ENCODE measurements at regions not wholly inside any gene's neighbourhood (a gene's known extent, or its start where the extent isn't known, plus 50 kb on each side); places are given as distances from the start of the nearest gene placed in this dataset.
"Not testable (repeated sequence)": the region's sequence is repeated elsewhere in the genome, so short reads cannot be mapped to it uniquely, and the experiment has no call there.

DNA sequence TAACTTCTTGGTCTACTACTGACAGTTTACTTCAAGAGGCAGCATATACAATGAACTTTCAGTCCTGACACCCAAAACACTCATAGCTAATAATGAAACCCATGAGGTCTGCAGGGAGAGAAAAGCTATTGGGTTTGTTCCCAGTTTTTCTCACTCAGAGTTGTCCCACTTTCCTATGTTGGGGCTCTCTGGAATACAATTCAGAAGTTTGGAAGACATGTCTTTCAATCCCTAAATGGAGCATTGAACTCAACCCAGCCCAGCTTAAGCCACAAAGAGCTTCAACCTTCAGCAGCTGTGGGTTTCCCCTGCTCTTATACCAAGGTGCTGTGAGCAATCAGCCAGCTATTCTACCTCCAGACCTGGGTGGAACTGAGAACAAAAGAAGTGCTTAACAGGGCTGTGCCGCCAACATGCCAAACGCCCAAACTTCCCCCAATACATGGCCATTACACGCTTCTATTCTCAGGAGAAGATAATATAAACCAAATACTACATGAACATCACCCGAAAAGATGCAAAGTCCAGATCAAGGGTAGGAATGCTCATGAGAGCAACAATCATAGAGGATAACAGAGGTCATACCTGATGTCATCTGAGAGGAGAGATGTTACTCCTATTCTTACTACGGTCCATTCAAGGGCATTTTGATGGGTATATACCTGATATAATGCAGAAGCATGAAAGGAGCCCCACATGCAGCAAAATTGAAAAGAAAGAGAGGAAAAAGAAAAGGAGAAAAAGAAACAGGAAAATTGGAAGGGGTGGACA is 131.2 kb upstream of the TGFBR2 start:
- Histone ChIP-seq H3K27me3 (ENCODE audit: control insufficient read depth, insufficient read depth, low read length) (no peaks in the 10 kb centered on the region), H3K4me3 (ENCODE audit: low read depth, low read length) (no peak overlapping the region), H3K36me3 (ENCODE audit: control insufficient read depth, insufficient read depth, low read length) (no peaks in the 10 kb centered on the region)
- DNase-seq (ENCODE audit: low read depth) = no peak
- TF ChIP-seq, protein P1, sequence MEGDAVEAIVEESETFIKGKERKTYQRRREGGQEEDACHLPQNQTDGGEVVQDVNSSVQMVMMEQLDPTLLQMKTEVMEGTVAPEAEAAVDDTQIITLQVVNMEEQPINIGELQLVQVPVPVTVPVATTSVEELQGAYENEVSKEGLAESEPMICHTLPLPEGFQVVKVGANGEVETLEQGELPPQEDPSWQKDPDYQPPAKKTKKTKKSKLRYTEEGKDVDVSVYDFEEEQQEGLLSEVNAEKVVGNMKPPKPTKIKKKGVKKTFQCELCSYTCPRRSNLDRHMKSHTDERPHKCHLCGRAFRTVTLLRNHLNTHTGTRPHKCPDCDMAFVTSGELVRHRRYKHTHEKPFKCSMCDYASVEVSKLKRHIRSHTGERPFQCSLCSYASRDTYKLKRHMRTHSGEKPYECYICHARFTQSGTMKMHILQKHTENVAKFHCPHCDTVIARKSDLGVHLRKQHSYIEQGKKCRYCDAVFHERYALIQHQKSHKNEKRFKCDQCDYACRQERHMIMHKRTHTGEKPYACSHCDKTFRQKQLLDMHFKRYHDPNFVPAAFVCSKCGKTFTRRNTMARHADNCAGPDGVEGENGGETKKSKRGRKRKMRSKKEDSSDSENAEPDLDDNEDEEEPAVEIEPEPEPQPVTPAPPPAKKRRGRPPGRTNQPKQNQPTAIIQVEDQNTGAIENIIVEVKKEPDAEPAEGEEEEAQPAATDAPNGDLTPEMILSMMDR (IDR thresholded peaks at IDR 0.05; ENCODE audit: insufficient read depth, low read length, poor library complexity, severe bottlenecking) = no peak

DNA sequence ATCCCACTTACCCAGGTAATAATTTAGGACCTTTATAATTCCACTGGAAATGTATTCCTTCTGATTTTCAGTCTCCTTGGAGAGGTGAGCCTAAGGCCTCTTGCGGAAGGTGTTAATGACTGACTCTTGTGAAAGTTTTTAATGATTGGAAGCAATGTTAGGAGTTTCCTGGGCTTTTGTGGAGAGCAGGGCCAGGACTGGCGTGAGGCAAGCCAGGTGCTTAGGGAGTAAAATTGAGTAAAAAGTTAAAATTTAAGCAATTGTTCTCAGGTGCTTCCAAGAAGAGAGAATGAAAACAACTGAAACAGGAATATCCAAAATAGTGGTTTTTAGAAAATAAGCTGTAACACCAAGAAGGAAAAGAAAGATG is 130.6 kb upstream of the TGFBR2 start:
- Histone ChIP-seq H3K36me3 (ENCODE audit: control insufficient read depth, insufficient read depth, low read length) (no peaks in the 10 kb centered on the region), H3K27me3 (ENCODE audit: control insufficient read depth, insufficient read depth, low read length) (no peaks in the 10 kb centered on the region), H3K4me3 (ENCODE audit: low read depth, low read length) (no peak overlapping the region)
- DNase-seq (ENCODE audit: low read depth) = no peak
- TF ChIP-seq, protein P1 (IDR thresholded peaks at IDR 0.05; ENCODE audit: insufficient read depth, low read length, poor library complexity, severe bottlenecking) = no peak

DNA sequence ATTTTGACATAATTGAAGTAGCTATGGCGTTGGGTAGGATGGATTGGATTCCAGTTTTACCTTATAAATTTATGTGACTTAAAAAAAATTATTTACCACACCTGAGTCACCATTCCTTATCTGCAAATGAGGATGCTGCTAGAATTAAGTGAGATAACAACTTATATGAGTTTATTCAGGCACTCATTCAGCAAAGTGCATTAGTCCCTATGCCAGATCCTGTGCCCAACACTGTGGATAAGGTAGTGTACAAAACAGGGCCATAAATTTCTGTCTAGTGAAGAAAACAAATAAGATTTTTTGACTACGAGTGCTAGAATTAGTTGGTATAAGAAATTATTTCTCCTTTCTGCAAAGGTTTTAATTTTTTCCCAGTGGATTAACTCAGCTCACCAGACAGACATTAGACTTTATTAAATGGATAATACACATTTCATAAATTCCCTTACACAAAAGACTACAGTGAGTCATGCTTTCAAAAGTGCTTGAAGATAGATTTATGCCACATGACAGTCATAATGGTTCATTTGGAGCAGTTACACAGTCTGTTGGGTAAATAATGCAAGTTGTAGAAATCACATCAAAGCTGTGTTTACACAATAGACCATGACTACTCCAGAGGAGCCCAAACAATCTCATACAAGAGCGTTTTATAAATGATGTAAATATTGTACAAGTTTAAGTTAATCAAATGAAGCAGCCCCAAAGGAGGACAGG is 129.9 kb upstream of the TGFBR2 start:
- Histone ChIP-seq H3K27me3 (ENCODE audit: control insufficient read depth, insufficient read depth, low read length) (no peaks in the 10 kb centered on the region), H3K4me3 (ENCODE audit: low read depth, low read length) (no peak overlapping the region), H3K36me3 (ENCODE audit: control insufficient read depth, insufficient read depth, low read length) (no peaks in the 10 kb centered on the region)
- TF ChIP-seq, protein P1 (IDR thresholded peaks at IDR 0.05; ENCODE audit: insufficient read depth, low read length, poor library complexity, severe bottlenecking) = no peak
- DNase-seq (ENCODE audit: low read depth) = no peak

DNA sequence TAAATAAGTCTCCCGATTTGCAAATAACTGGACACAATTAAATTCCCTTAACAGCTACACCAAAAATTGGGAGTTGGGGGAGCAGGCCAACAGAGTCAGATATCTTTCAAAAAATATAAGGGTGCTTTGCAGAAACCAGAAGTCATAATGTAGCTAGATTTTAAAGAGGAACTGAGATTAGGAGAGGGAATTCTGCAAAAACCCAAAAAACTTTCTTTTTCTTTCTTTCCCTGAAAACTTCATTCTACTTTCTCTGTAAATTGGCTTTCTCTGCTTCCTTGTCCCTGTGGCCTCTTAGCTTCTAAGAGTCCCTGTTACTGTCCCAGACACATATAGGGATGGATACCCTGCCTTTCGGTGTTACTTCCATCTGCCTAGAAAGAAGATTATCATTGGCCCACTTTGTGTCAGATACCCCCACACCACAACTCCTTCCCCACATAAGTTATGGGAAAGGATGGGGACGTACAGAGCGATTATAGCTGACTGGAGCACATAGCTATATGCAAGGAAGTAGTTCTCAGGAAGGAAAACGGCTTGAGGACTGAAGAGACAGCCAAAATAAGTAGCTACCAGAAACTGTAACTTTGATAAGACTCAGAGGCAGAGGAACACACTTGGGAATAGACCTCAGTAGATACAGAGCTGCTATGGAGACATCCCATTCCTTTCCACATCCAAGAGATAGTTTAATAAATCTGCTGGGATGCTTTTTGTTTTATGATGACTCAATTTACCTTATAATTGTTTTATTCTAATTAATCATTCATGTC is 129.1 kb upstream of the TGFBR2 start:
- TF ChIP-seq, protein P1 (IDR thresholded peaks at IDR 0.05; ENCODE audit: insufficient read depth, low read length, poor library complexity, severe bottlenecking) = no peak
- DNase-seq (ENCODE audit: low read depth) = no peak
- no peaks in the 10 kb centered on the region for H3K36me3 ChIP-seq (ENCODE audit: control insufficient read depth, insufficient read depth, low read length)
- no peaks in the 10 kb centered on the region for H3K27me3 ChIP-seq (ENCODE audit: control insufficient read depth, insufficient read depth, low read length)
- H3K4me3 ChIP-seq (ENCODE audit: low read depth, low read length) = no peak overlapping the region

DNA sequence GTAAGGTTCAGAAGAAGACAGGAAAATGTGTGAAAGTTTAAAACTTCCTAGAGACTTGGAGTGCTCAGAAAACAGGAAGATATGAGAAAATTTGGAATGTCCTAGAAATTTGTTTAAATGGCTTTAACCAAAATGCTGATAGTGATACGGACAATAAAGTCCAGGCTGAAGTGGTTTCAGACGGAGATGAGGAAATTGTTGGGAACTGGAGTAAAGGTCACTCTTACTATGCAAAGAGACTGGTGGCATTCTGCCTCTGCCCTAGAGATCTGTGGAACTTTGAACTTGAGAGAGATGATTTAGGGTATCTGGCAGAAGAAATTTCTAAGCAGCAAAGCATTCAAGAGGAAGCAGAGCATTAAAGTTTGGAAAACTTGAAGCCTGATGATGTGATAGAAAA is 126.7 kb upstream of the TGFBR2 start:
- not testable (repeated sequence) for DNase-seq (ENCODE audit: low read depth); H3K4me3 ChIP-seq (ENCODE audit: low read depth, low read length); H3K27me3 ChIP-seq (ENCODE audit: control insufficient read depth, insufficient read depth, low read length); H3K36me3 ChIP-seq (ENCODE audit: control insufficient read depth, insufficient read depth, low read length)

DNA sequence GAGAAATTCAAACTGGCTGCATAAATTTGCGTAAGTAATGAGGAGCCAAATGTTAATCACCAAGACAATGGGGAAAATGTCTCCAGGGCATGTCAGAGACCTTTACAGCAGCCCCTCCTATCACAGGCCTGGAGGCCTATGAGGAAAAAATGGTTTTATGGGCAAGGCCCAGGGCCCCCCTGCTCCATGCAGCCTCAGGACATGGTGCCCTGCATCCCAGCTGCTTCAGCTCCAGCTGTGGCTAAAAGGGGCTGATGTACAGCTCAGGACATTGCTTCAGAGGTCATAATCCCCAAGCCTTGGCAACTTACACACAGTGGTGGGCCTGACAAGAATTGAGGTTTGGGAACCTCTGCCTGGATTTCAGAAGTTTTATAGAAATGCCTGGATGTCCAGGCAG is 126.2 kb upstream of the TGFBR2 start:
- H3K4me3 ChIP-seq (ENCODE audit: low read depth, low read length); H3K36me3 ChIP-seq (ENCODE audit: control insufficient read depth, insufficient read depth, low read length); H3K27me3 ChIP-seq (ENCODE audit: control insufficient read depth, insufficient read depth, low read length); DNase-seq (ENCODE audit: low read depth): not testable (repeated sequence)
